ENCODE measurements at regions not wholly inside any gene's neighbourhood (a gene's known extent, or its start where the extent isn't known, plus 50 kb on each side); places are given as distances from the start of the nearest gene placed in this dataset.

- no peak for DNase-seq
These were observed 66.8 kb upstream of the PLS3 start for GRCh38 chrX:115494161-115494560.

- peak; percentile 13 for DNase-seq
These were observed 61.7 kb upstream of the PLS3 start for GRCh38 chrX:115499112-115499805.

GRCh38 chrX:115503099-115503498, 57.9 kb upstream of the PLS3 start:
- DNase-seq, result no peak

GRCh38 chrX:115504167-115504566, 56.8 kb upstream of the PLS3 start:
- DNase-seq, result peak; percentile 1
